Activated CD4-positive, alpha-beta T cell treated with anti-CD3 and anti-CD28 coated beads, Interleukin-2, amount 10 ng/mL, durations not matched to agents 7 days and 5 days (primary cell): ENCODE measurements at regions not wholly inside any gene's neighbourhood (a gene's known extent, or its start where the extent isn't known, plus 50 kb on each side); places are given as distances from the start of the nearest gene placed in this dataset.

Experiments
- CTCF ChIA-PET: fragments of 350-600 bp; sonication (Branson Sonifier 250); formaldehyde crosslinking; loops from one replicate; lab custom pipeline; 2021; ENCODE audit warnings: antibody characterized with exemption; lab: Charles Lee
- POLR2A ChIA-PET: fragments of 350-600 bp; sonication (Branson Sonifier 250); formaldehyde crosslinking; loops from one replicate; lab custom pipeline; 2021; ENCODE audit warnings: antibody characterized with exemption; lab: Charles Lee
- DNase-seq: peaks from one replicate; pipeline ENCODE4 v3.0.0-alpha.2; 2020
- H3K27ac Mint-ChIP-seq: one replicate; pipeline ENCODE4 v1.8.0; 2021; ENCODE audit warnings: mild to moderate bottlenecking, moderate library complexity, mixed read lengths
- H3K27me3 Mint-ChIP-seq: one replicate; pipeline ENCODE4 v1.8.0; 2021; ENCODE audit warnings: mixed read lengths
- H3K36me3 Mint-ChIP-seq: one replicate; pipeline ENCODE4 v1.8.0; 2021; ENCODE audit warnings: low read depth, mixed read lengths
- H3K4me1 Mint-ChIP-seq: one replicate; pipeline ENCODE4 v1.8.0; 2021; ENCODE audit warnings: mixed read lengths
- H3K4me3 Mint-ChIP-seq: one replicate; pipeline ENCODE4 v1.8.0; 2021; ENCODE audit warnings: mild to moderate bottlenecking, moderate library complexity, mixed read lengths
- H3K9me3 Mint-ChIP-seq: one replicate; pipeline ENCODE4 v1.8.0; 2021; ENCODE audit warnings: mixed read lengths

- no peak for DNase-seq
- Mint-ChIP-seq H3K27ac (no peak overlapping the region), H3K9me3 (no peaks in the 10 kb centered on the region), H3K36me3 (no peaks in the 10 kb centered on the region), H3K27me3 (no peaks in the 10 kb centered on the region), H3K4me3 (no peak overlapping the region), H3K4me1 (no peaks in the 10 kb centered on the region)
- POLR2A ChIA-PET, result no interaction called here
- CTCF ChIA-PET, result no interaction called here
These were observed 449.9 kb upstream of the GOLIM4 start for GRCh38 chr3:168545591-168545990.

GRCh38 chr3:168544097-168544957, 448.6 kb upstream of the GOLIM4 start:
- H3K4me3 Mint-ChIP-seq, result no peak overlapping the region
- no peak overlapping the region for H3K27ac Mint-ChIP-seq
- no peaks in the 10 kb centered on the region for H3K4me1 Mint-ChIP-seq
- H3K36me3 Mint-ChIP-seq, result no peaks in the 10 kb centered on the region
- no peaks in the 10 kb centered on the region for H3K9me3 Mint-ChIP-seq
- no peaks in the 10 kb centered on the region for H3K27me3 Mint-ChIP-seq
- no peak for DNase-seq
- ChIA-PET CTCF (interaction anchor here (0.7 kb wide), 1 partner anchor 26 kb away, joined by 3 read pairs; no protein-coding TSS in a partner anchor), POLR2A (no interaction called here)

GRCh38 chr3:168540726-168541125, 445.0 kb upstream of the GOLIM4 start:
- Mint-ChIP-seq H3K9me3 (no peaks in the 10 kb centered on the region), H3K4me1 (no peaks in the 10 kb centered on the region), H3K27me3 (no peaks in the 10 kb centered on the region), H3K27ac (no peak overlapping the region), H3K36me3 (no peaks in the 10 kb centered on the region), H3K4me3 (no peak overlapping the region)
- CTCF ChIA-PET, result no interaction called here
- POLR2A ChIA-PET, result no interaction called here
- DNase-seq, result no peak

GRCh38 chr3:168539909-168540308, 444.2 kb upstream of the GOLIM4 start:
- ChIA-PET POLR2A (no interaction called here), CTCF (no interaction called here)
- Mint-ChIP-seq H3K36me3 (no peaks in the 10 kb centered on the region), H3K27me3 (no peaks in the 10 kb centered on the region), H3K27ac (no peak overlapping the region), H3K9me3 (no peaks in the 10 kb centered on the region), H3K4me3 (no peak overlapping the region), H3K4me1 (no peaks in the 10 kb centered on the region)
- no peak for DNase-seq

- ChIA-PET POLR2A (no interaction called here), CTCF (no interaction called here)
- DNase-seq, result no peak
- H3K27me3 Mint-ChIP-seq, result no peaks in the 10 kb centered on the region
- no peak overlapping the region for H3K27ac Mint-ChIP-seq
- H3K4me3 Mint-ChIP-seq, result no peak overlapping the region
- H3K4me1 Mint-ChIP-seq, result no peaks in the 10 kb centered on the region
- no peaks in the 10 kb centered on the region for H3K9me3 Mint-ChIP-seq
- no peaks in the 10 kb centered on the region for H3K36me3 Mint-ChIP-seq
These were observed 439.0 kb upstream of the GOLIM4 start for GRCh38 chr3:168534761-168535160.

GRCh38 chr3:168533600-168533999, 437.9 kb upstream of the GOLIM4 start:
- ChIA-PET CTCF (no interaction called here), POLR2A (no interaction called here)
- Mint-ChIP-seq H3K36me3 (no peaks in the 10 kb centered on the region), H3K4me3 (no peak overlapping the region), H3K4me1 (no peaks in the 10 kb centered on the region), H3K27ac (no peak overlapping the region), H3K27me3 (no peaks in the 10 kb centered on the region), H3K9me3 (no peaks in the 10 kb centered on the region)
- no peak for DNase-seq

- no peak for DNase-seq
- POLR2A ChIA-PET, result no interaction called here
- no peak overlapping the region for H3K27ac Mint-ChIP-seq
- no peaks in the 10 kb centered on the region for H3K9me3 Mint-ChIP-seq
- H3K4me3 Mint-ChIP-seq, result no peak overlapping the region
- CTCF ChIA-PET, result no interaction called here
- H3K4me1 Mint-ChIP-seq, result no peaks in the 10 kb centered on the region
- H3K27me3 Mint-ChIP-seq, result no peaks in the 10 kb centered on the region
- H3K36me3 Mint-ChIP-seq, result no peaks in the 10 kb centered on the region
These were observed 436.4 kb upstream of the GOLIM4 start for GRCh38 chr3:168532135-168532534.

GRCh38 chr3:168531116-168531515, 435.4 kb upstream of the GOLIM4 start:
- ChIA-PET POLR2A (no interaction called here), CTCF (no interaction called here)
- H3K4me1 Mint-ChIP-seq, result no peaks in the 10 kb centered on the region
- H3K27ac Mint-ChIP-seq, result no peak overlapping the region
- DNase-seq, result no peak
- no peaks in the 10 kb centered on the region for H3K36me3 Mint-ChIP-seq
- no peaks in the 10 kb centered on the region for H3K9me3 Mint-ChIP-seq
- no peak overlapping the region for H3K4me3 Mint-ChIP-seq
- H3K27me3 Mint-ChIP-seq, result no peaks in the 10 kb centered on the region

- Mint-ChIP-seq H3K4me1 (no peaks in the 10 kb centered on the region), H3K9me3 (no peaks in the 10 kb centered on the region), H3K27ac (no peak overlapping the region), H3K27me3 (no peaks in the 10 kb centered on the region), H3K4me3 (no peak overlapping the region), H3K36me3 (no peaks in the 10 kb centered on the region)
- ChIA-PET CTCF (no interaction called here), POLR2A (no interaction called here)
- no peak for DNase-seq
These were observed 428.4 kb upstream of the GOLIM4 start for GRCh38 chr3:168524129-168524528.

- CTCF ChIA-PET, result interaction anchor here (0.7 kb wide), 2 partner anchors 9 to 27 kb away, joined by 3 read pairs; no protein-coding TSS in a partner anchor
- no peaks in the 10 kb centered on the region for H3K9me3 Mint-ChIP-seq
- no peaks in the 10 kb centered on the region for H3K27me3 Mint-ChIP-seq
- no peaks in the 10 kb centered on the region for H3K36me3 Mint-ChIP-seq
- H3K4me1 Mint-ChIP-seq, result no peaks in the 10 kb centered on the region
- H3K4me3 Mint-ChIP-seq, result no peak overlapping the region
- no peak overlapping the region for H3K27ac Mint-ChIP-seq
- DNase-seq, result no peak
- POLR2A ChIA-PET, result no interaction called here
These were observed 421.7 kb upstream of the GOLIM4 start for GRCh38 chr3:168517249-168518071.

- no peaks in the 10 kb centered on the region for H3K27me3 Mint-ChIP-seq
- H3K36me3 Mint-ChIP-seq, result no peaks in the 10 kb centered on the region
- no peaks in the 10 kb centered on the region for H3K4me1 Mint-ChIP-seq
- no peak for DNase-seq
- no peaks in the 10 kb centered on the region for H3K9me3 Mint-ChIP-seq
- H3K4me3 Mint-ChIP-seq, result no peak overlapping the region
- CTCF ChIA-PET, result no interaction called here
- no peak overlapping the region for H3K27ac Mint-ChIP-seq
- POLR2A ChIA-PET, result no interaction called here
These were observed 418.5 kb upstream of the GOLIM4 start for GRCh38 chr3:168514252-168514651.

- CTCF ChIA-PET, result no interaction called here
These were observed 417.1 kb upstream of the GOLIM4 start for GRCh38 chr3:168512802-168513201.

GRCh38 chr3:168511428-168512014, 415.8 kb upstream of the GOLIM4 start:
- Mint-ChIP-seq H3K27ac (no peak overlapping the region), H3K36me3 (no peaks in the 10 kb centered on the region), H3K4me3 (no peak overlapping the region), H3K27me3 (no peaks in the 10 kb centered on the region), H3K9me3 (no peaks in the 10 kb centered on the region), H3K4me1 (no peaks in the 10 kb centered on the region)
- CTCF ChIA-PET, result no interaction called here
- POLR2A ChIA-PET, result no interaction called here
- DNase-seq, result no peak

More at GRCh38 chr3:168512802-168513201, 417.1 kb upstream of the GOLIM4 start:
- H3K27ac Mint-ChIP-seq, result no peak overlapping the region
- H3K9me3 Mint-ChIP-seq, result no peaks in the 10 kb centered on the region
- no peak for DNase-seq
- H3K4me1 Mint-ChIP-seq, result no peaks in the 10 kb centered on the region
- no peaks in the 10 kb centered on the region for H3K27me3 Mint-ChIP-seq
- POLR2A ChIA-PET, result no interaction called here
- H3K4me3 Mint-ChIP-seq, result no peak overlapping the region
- H3K36me3 Mint-ChIP-seq, result no peaks in the 10 kb centered on the region
